ENCODE measurements at regions not wholly inside any gene's neighbourhood (a gene's known extent, or its start where the extent isn't known, plus 50 kb on each side); places are given as distances from the start of the nearest gene placed in this dataset.
"Not testable (repeated sequence)": the region's sequence is repeated elsewhere in the genome, so short reads cannot be mapped to it uniquely, and the experiment has no call there.

DNA sequence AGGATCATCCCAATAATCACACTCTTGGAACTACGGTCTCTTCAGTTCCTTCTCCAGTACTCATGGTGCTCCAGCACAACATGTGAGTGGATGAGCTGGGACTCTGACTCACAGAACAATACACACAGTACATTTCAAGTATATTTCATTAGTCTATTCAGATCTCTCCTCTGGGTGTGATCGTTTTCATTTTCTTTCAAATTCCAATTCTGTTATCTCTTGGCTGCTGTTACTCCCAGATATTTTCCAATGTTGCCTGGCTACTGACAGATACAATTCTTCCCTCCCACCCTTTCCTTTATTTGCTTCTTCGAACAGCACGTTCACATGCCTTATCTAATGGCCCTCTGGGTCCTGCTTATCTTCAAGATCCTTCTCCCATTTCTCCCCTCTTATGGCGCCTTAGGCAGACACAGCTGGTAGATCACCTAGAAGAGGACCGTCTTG, 216.0 kb downstream of the ACKR3 start:
- H3K4me1 ChIP-seq, result no peaks in the 10 kb centered on the region
- peak; percentile 28 for ATAC-seq
- H3K27ac ChIP-seq, result no peak overlapping the region
- H3K9me3 ChIP-seq, result no peaks in the 10 kb centered on the region
- TF ChIP-seq, protein P1, sequence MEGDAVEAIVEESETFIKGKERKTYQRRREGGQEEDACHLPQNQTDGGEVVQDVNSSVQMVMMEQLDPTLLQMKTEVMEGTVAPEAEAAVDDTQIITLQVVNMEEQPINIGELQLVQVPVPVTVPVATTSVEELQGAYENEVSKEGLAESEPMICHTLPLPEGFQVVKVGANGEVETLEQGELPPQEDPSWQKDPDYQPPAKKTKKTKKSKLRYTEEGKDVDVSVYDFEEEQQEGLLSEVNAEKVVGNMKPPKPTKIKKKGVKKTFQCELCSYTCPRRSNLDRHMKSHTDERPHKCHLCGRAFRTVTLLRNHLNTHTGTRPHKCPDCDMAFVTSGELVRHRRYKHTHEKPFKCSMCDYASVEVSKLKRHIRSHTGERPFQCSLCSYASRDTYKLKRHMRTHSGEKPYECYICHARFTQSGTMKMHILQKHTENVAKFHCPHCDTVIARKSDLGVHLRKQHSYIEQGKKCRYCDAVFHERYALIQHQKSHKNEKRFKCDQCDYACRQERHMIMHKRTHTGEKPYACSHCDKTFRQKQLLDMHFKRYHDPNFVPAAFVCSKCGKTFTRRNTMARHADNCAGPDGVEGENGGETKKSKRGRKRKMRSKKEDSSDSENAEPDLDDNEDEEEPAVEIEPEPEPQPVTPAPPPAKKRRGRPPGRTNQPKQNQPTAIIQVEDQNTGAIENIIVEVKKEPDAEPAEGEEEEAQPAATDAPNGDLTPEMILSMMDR (IDR thresholded peaks at IDR 0.05), result no peak
- DNase-seq, result no peak
- intact Hi-C loops (cut with DNase I), result no loop called here
- H3K27me3 ChIP-seq (ENCODE audit: low read depth), result no peaks in the 10 kb centered on the region
- no peaks in the 10 kb centered on the region for H3K36me3 ChIP-seq
- no peak overlapping the region for H3K4me3 ChIP-seq

DNA sequence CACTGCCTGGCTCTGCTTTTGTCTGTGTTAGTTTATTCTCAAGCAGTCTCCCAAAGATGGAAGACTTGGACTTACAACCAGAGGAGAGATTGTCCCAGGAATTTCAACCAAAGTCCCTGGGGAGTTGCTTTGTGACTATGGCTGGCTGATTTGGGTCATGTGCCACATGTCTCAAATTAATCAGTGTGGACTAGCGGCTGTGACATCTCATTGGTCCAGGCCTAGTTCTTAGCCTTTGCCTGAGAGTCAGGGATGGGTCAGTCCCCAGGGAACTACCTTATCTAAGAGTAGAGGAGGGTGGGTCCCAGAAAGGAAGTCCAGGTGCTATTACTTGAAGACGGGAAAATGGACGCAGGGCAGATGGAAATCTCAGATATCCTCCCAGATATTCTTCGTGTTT, 217.1 kb downstream of the ACKR3 start:
- Histone ChIP-seq H3K4me3 (no peak overlapping the region), H3K9me3 (no peaks in the 10 kb centered on the region), H3K4me1 (no peaks in the 10 kb centered on the region), H3K27ac (no peak overlapping the region), H3K36me3 (no peaks in the 10 kb centered on the region), H3K27me3 (ENCODE audit: low read depth) (no peaks in the 10 kb centered on the region)
- ATAC-seq, result no peak
- intact Hi-C loops (cut with DNase I), result no loop called here
- no peak for DNase-seq
- TF ChIP-seq, protein P1 (IDR thresholded peaks at IDR 0.05), result no peak

DNA sequence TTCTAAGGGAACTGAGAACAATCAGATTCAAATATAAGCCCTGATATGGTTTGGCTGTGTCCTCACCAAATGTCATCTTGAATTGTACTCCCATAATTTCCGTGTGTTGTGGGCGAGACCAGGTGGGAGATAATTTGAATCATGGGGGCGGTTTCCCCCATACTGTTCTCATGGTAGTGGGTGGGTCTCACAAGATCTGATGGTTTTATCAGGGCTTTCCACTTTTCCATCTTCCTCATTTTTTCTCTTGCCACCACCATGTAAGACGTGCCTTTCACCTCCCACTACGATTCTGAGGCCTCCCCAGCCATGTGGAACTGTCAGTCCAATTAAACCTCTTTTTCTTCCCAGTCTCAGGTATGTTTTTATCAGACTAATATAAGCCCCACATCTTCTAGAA, 217.8 kb downstream of the ACKR3 start:
- ATAC-seq; H3K27me3 ChIP-seq (ENCODE audit: low read depth); H3K36me3 ChIP-seq; DNase-seq; H3K4me1 ChIP-seq; intact Hi-C loops (cut with DNase I); H3K4me3 ChIP-seq; H3K9me3 ChIP-seq; H3K27ac ChIP-seq: not testable (repeated sequence)

DNA sequence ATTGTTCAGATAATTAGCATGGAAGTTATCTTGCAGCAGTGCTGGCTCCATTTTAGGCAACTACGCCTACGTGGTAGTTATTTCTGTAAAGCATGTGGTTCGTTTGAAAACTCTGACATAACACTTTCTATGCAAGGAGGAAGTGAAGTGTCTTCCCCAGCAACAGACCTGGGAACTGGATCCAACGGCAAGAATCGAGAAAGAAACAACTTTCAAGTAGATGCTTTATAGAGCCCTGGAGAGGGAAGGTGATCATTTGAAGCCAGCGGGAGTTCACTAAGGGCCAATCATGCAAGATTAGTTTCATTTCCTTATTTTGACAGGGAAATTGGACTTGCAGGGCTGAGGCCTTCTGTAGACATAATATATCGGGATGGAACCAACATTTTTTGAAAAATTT, 218.3 kb downstream of the ACKR3 start:
- Histone ChIP-seq H3K27me3 (ENCODE audit: low read depth) (no peaks in the 10 kb centered on the region), H3K9me3 (no peaks in the 10 kb centered on the region), H3K27ac (no peak overlapping the region), H3K36me3 (no peaks in the 10 kb centered on the region), H3K4me1 (no peaks in the 10 kb centered on the region), H3K4me3 (no peak overlapping the region)
- intact Hi-C loops (cut with DNase I), result no loop called here
- TF ChIP-seq, protein P1 (IDR thresholded peaks at IDR 0.05), result no peak
- peak; percentile 62 to 80 for ATAC-seq
- DNase-seq, result no peak

DNA sequence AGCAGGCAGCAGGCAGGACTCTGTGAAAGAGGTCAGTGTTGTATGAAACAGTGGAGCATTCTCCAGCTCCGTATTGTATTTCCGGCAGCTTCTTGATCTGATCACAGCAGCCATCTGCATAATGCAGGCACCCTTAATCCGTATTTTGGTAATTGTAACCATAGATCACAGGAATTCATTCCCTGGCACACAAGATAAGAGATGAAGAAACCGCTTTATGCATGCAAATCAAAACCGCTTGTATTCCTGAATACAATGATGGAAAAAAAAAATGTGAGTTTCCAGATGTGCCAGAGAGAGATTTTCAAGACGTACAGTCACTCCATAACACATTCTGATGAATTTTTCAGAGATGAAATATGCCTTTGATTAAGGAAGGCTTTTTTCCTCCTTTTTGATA, 221.3 kb downstream of the ACKR3 start:
- ATAC-seq (no peak), DNase-seq (no peak)
- Histone ChIP-seq H3K27me3 (ENCODE audit: low read depth) (no peaks in the 10 kb centered on the region), H3K9me3 (no peaks in the 10 kb centered on the region), H3K27ac (no peak overlapping the region), H3K4me3 (no peak overlapping the region), H3K36me3 (no peaks in the 10 kb centered on the region), H3K4me1 (no peaks in the 10 kb centered on the region)
- TF ChIP-seq, protein P1 (IDR thresholded peaks at IDR 0.05), result no peak
- intact Hi-C loops (cut with DNase I), result no loop called here

DNA sequence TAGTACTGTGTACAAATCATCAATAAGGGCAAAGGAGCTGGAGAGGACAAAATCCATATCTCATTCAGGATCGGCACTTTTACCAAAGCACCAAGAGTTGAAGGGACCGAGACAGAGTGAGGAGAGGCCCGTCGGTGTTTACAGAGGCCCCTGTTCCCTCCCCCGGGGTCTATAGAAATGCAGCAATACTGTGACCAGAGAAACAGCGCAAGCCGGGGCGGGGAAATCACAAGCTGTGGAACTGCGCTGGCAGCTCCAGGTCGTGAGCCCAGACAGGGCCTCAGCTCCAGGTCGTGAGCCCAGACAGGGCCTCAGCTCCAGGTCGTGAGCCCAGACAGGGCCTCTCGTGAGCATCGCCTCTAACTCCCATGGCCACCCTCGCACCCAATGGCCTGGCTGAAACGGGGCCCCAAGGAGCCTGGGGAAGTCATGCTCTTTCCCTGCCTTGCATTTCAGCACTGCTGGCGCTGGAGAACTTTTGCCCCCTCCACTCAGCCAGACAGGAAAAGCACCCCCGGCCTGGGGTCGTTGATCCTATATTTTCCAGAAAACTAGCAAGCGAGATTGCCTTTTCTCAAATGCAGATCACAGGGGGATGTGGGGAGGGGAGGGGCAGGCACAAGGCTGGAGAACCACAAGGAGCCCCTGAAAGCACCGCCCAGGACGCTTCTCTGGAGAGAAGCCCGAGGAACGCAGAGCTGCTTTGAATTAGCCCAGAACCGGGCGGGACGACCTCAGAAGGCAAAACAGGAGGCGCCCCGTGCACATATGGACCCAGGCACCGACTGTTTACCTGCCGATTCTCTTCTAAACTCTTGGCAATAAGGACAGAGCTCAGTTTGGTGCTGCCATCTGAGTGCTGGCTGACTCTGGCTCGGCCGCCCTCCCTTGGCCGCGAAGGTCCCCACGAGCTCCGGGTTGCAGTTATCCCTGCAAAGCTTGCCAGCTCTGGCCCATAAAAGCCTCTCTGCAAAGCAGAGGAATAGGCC, 223.7 kb downstream of the ACKR3 start:
- Histone ChIP-seq H3K9me3 (no peaks in the 10 kb centered on the region), H3K27ac (no peak overlapping the region), H3K27me3 (ENCODE audit: low read depth) (no peaks in the 10 kb centered on the region), H3K36me3 (no peaks in the 10 kb centered on the region), H3K4me3 (no peak overlapping the region), H3K4me1 (no peaks in the 10 kb centered on the region)
- TF ChIP-seq, protein P1 (IDR thresholded peaks at IDR 0.05), result no peak
- no peak for ATAC-seq
- no peak for DNase-seq
- intact Hi-C loops (cut with DNase I), result no loop called here

All from lower lobe of right lung (tissue), 2 donors.